G401 (cell line): ENCODE measurements at regions not wholly inside any gene's neighbourhood (a gene's known extent, or its start where the extent isn't known, plus 50 kb on each side); places are given as distances from the start of the nearest gene placed in this dataset.

Experiments used
- DNase-seq: peaks from one replicate; pipeline ENCODE4 v3.0.0-alpha.2; 2015; ENCODE audit warnings: low spot score
- in situ Hi-C: cut with HindIII; loops from 2 replicates; pipeline ENCODE4 v1.10.0; 2016; ENCODE audit warnings: low sequenced_read_pairs, mixed read lengths

DNA sequence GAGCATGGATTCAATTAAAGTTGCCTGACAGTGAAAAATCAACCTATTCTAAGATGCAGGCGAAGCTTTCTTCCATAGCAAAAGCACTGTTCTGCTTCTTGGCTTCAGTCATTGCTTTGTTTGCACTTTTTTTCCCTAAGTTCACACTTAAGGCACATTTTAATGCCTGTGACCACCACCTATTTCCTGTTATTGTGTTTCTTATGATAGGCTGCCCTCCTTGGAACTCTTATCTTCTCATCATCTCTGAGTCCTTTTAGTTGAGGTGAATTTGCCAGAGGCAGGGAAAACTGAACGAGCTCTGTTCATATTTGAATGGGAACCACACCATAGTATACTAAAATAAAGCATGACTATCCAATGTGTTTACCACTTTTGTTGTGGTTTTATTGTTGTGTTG, 119.8 kb downstream of the SPCS3 start:
- in situ Hi-C loops = no loop called here

DNA sequence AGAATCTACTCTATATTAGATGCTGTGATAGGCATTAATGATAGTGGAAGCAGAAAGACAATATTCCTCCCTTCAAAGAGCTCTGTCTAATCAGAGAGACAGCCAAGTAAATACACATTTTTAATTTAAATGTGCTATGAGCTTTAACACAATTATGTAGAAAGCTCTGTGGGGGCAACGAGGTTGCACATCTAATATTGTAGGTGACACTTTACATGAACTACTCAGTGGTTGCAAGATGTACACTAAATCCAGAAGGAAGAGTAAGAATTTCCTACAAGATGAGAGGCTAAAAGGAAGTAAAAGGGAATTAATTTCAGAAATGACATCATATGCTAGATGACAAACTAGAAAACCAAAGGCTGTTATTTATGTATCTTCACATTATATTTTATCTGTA, 120.9 kb downstream of the SPCS3 start:
- in situ Hi-C loops = no loop called here
- DNase-seq = no peak

More for the DNA sequence above, 119.8 kb downstream of the SPCS3 start:
- no peak for DNase-seq

- in situ Hi-C loops = no loop called here
These were observed 121.8 kb downstream of the SPCS3 start for GRCh38 chr4:176441594-176441993.

DNA sequence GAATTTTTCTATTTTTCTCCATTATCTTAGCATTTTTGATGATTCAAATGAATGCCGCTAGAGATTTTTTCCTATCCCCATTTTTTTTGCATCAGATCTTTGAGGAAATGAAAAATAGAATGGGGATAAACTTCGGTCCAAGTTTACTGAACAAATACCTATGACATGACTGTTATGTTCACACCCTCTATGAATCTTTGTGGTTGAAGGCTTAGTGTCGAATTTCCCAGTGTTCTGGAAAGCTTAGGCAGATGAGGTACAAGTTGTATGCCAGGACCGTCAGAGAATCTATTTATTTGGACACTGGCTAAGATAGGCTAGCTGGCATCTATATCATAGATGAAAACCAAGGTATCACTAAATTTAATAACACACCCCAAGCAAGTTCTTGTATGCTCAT, 123.4 kb downstream of the SPCS3 start:
- no peak for DNase-seq
- in situ Hi-C loops = no loop called here

More at GRCh38 chr4:176441594-176441993, 121.8 kb downstream of the SPCS3 start:
- DNase-seq = no peak

DNA sequence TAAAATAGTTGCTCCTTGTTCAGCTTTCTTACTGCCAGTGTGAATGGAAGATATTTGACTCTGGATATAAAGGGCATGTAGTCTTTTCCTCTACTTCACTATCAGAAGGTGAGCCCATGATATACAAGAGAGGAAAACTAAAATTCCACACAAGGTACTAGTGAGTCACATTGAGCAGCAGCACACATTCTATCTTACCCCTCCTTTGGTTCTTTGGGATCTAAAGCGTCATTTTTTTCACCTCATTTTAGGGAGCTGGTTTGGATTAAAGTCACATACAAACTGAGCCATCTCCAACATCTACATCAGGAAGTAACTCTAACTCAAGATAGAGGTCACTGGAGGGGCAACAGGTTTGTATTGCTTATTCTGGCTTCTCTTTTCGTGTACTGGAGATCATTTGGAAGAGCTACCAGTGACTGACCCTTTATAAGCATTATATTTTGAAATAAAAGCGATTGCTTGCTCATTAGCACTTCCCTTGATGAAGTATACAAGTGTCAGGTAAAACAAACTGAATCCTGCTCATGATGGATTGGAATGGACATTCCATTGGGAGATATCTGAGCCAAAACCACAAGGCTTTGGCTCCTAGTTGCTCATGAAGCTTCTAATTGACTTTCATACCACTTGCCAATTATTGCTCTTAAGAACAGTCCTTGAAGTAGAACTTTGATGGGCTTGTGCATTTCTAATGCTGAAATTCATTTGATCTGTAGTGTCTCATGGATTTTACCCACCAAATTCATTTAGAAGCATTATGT, 124.1 kb downstream of the SPCS3 start:
- no peak for DNase-seq
- in situ Hi-C loops = no loop called here

GRCh38 chr4:176444741-176445140, 125.0 kb downstream of the SPCS3 start:
- no peak for DNase-seq
- in situ Hi-C loops = no loop called here

DNA sequence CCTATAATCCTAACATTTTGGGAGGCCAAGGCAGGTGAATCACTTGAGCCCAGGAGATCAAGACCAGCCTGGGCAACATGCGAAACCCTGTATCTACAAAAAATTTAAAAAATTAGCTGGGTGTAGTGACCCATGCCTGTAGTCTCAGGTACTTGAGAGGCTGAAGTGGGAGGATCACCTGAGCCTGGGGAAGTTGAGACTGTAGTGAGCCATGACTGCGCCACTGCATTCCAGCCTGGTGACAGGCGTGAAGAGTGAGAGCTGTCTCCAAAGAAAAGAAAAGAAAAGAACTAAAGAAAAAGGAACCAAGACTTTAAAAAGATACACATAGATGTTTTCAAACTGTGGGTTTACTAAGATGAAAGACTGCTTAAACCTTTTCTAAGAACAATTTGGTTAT, 129.0 kb downstream of the SPCS3 start:
- in situ Hi-C loops = no loop called here
- no peak for DNase-seq

- DNase-seq = no peak
- in situ Hi-C loops = no loop called here
These were observed 131.7 kb downstream of the SPCS3 start for GRCh38 chr4:176451443-176451842.

DNA sequence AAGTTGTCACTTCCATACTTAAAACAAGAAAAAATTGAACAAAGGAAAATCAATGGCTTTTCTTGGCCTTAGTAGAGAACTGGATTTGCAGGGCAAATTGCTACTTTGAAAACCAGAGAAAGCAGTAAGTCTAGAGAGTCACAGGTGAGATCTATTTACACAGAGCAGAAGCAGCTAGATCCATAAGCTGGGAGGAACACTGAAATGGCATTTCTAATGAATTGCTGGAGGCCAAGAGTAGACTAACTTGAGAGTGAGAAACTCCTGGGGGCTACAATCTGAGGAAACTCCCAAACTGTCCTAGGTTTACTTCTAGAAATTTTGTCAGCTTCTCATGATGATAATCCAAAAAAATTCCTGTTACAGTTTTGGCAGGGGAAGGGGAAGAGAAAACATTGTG, 133.3 kb downstream of the SPCS3 start:
- DNase-seq = no peak
- in situ Hi-C loops = no loop called here

DNA sequence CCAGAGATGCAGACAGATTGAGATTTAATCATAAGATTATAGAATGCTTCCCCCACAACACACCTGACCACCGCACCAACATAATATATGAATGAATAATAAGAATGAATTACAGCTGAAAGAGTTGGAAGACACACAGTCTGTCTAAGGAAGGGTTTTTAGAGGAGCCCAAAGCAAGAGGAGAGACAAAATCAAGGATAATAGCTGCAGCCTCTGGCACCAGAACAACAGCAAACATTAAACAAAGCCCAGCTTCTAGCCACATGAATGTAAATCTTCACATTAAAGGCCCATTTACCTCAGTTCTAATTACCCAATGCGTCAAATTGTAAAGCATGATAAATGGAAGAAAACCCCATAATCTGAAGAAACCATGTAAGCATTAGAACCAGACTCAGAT, 133.9 kb downstream of the SPCS3 start:
- in situ Hi-C loops = no loop called here
- DNase-seq = no peak

DNA sequence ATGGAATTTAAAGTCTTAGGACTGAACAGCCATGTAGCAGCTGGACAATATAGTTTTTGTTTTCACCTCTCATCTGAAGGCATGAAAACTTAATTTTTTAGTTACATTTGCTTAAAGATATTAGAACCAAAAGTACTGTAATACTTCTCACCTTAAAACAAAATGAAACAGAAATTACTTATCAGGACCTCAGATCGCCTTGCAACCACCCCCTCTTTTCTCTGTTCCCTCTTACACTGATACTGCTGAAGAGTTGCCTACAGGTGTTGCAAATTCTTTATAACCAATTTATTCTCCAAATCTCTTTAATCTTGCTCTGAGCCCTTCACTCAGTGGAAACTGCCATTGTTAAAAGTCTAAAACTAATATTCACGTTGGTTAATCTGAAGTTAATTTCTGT, 145.0 kb downstream of the SPCS3 start:
- in situ Hi-C loops = no loop called here
- DNase-seq = no peak

DNA sequence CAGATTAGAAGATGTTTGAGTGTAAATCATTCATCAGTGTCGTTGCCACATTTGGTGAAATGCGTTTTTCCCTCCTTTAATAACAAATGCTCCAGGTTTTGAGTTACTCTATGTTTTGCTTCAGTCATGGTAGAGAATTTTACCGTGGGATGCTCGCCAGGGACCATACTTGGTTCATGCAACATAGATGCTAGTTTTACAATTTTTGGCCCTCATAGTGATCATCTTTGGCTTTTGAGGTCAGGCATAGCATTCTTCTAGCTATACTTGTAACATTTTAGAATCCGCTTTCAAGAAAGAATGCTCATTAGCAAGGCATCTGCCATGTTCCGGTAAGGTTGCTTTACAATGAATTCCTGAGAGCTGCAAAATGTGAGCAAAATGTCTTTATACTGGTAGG, 147.2 kb downstream of the SPCS3 start:
- in situ Hi-C loops = no loop called here
- DNase-seq = no peak

- DNase-seq = no peak
- in situ Hi-C loops = no loop called here
These were observed 149.8 kb downstream of the SPCS3 start for GRCh38 chr4:176469546-176469945.

DNA sequence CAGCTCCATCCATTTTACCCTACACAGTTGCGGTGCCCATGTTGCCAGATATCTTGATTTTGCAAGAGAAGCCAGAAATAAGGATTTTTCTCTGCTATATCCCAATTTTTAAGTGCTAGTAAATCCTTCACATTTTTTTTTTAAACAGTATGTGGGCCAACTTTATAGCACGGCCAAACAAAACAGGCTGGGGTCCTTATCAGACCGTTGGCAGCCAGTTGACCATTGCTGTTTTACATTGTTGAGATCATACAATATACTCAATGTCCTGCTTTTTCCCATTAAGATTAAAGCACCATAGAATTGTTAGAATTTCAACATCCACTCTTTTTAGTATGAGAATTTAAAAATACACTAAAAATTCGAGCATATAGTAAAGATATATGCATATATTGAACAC, 150.9 kb downstream of the SPCS3 start:
- DNase-seq = no peak

GRCh38 chr4:176475067-176475466, 155.3 kb downstream of the SPCS3 start:
- no peak for DNase-seq
- in situ Hi-C loops = no loop called here

More for the DNA sequence above, 150.9 kb downstream of the SPCS3 start:
- in situ Hi-C loops = no loop called here

DNA sequence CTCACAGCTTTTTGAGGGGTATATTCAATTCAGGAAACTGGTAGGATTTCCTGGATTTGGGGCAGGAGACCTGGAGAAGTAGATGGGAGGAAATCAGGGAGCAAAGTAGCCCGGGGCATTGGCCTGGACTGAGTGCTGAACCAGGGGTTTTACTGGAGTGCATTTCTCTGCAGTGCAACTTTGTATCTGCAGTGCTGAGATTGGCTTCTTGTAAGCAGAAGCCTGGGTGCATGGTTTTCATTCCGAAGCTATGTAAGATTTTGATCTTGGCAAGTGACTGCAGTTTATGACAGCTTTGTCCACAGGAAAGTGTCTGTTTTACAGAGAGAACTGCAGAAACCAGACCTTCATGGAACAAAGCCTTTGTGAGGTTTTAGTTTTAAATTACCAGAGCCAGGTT, 158.3 kb downstream of the SPCS3 start:
- no peak for DNase-seq
- in situ Hi-C loops = no loop called here

- no peak for DNase-seq
- in situ Hi-C loops = no loop called here
These were observed 160.0 kb downstream of the SPCS3 start for GRCh38 chr4:176479767-176480166.

DNA sequence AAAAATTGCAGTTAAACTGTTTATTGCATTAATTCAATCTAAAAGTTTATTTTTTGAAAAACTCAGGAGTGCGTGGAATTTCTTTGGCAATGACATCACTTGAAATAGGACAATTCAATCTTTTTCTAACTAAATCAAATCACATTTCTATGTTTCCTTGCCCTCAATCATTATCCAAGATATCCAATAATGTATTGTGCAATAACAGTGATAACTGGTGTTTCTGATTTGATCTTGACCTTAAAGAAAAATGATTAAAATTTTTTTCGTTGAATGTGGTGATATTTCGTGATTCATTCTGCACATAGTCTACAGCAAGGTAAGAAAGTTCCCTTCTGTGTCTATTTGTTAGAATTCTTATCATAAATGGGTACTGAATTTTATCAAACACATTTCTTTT, 163.2 kb downstream of the SPCS3 start:
- no peak for DNase-seq
- in situ Hi-C loops = no loop called here

GRCh38 chr4:176484301-176484984, 164.7 kb downstream of the SPCS3 start:
- in situ Hi-C loops = no loop called here
- no peak for DNase-seq

- in situ Hi-C loops = no loop called here
These were observed 169.2 kb downstream of the SPCS3 start for GRCh38 chr4:176489001-176489400.

More at GRCh38 chr4:176489001-176489400, 169.2 kb downstream of the SPCS3 start:
- no peak for DNase-seq
